KOPT-K1 (cell line): ENCODE measurements at regions not wholly inside any gene's neighbourhood (a gene's known extent, or its start where the extent isn't known, plus 50 kb on each side); places are given as distances from the start of the nearest gene placed in this dataset.
"Not testable (repeated sequence)": the region's sequence is repeated elsewhere in the genome, so short reads cannot be mapped to it uniquely, and the experiment has no call there.

Source experiments
- H3K27ac ChIP-seq: fragments of 200-600 bp; sonication (generic); 2 replicates; pipeline ENCODE4 v1.5.1; 2016; ENCODE audit warnings: antibody characterized with exemption, mild to moderate bottlenecking, low read depth, low read length; ENCODE audit not compliant: poor library complexity, severe bottlenecking
- H3K36me3 ChIP-seq: fragments of 200-600 bp; sonication (generic); 2 replicates; pipeline ENCODE4 v1.5.1; 2017; ENCODE audit warnings: antibody characterized with exemption, mild to moderate bottlenecking, low read length, moderate library complexity; ENCODE audit not compliant: insufficient read depth
- H3K9me3 ChIP-seq: fragments of 200-600 bp; sonication (generic); 2 replicates; pipeline ENCODE4 v1.5.1; 2017; ENCODE audit warnings: antibody characterized with exemption, low read length, mild to moderate bottlenecking; ENCODE audit not compliant: insufficient read depth, poor library complexity, severe bottlenecking

DNA sequence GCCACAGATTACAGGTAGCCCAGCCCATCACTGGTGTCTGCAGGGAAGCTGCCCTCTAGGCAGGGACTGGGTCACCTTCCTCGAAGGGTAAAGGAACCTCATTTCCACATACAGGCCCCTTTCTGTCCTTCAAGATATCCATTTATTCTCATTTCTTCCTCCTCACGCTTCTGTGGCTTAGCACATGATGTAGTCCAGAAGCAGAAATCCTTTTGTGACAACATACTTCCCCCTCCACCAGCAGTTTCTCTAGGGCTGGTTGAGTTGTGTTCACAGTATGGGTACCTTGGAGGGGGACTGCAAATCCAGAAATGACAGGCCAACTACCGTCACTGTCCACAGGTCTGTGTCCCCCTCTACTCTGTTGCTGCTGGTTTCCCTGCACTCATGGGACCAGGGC lies 364.9 kb downstream of the ANAPC1 start:
- H3K27ac ChIP-seq = no peak overlapping the region
- H3K36me3 ChIP-seq = no peaks in the 10 kb centered on the region
- no peaks in the 10 kb centered on the region for H3K9me3 ChIP-seq

- Histone ChIP-seq H3K27ac (no peak overlapping the region), H3K36me3 (no peaks in the 10 kb centered on the region), H3K9me3 (no peaks in the 10 kb centered on the region)
Measured at GRCh38 chr2:111522231-111522768, 361.7 kb downstream of the ANAPC1 start.

DNA sequence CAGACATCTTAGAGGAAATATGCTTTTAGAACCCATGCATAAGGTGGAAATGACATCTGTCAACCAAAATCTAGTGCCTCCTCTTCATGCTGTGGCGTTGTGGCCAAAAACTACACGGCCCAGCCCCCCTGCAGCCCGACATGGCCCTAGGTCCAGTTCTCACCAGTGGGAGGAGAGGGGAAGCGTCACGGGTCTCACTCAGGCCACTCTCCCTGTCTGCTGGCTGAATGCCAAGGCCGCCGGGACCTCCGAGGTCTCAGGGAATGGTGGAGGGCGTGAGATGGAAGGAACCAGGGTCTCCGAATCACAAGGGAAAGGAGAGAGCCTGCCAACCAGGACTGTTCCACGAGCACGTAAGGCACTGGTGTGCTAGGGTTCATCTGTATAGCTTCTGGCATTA lies 361.0 kb downstream of the ANAPC1 start:
- Histone ChIP-seq H3K9me3 (no peaks in the 10 kb centered on the region), H3K36me3 (no peaks in the 10 kb centered on the region), H3K27ac (no peak overlapping the region)

- H3K36me3 ChIP-seq, H3K9me3 ChIP-seq, H3K27ac ChIP-seq: not testable (repeated sequence)
Measured at GRCh38 chr2:111525026-111525425, 359.0 kb downstream of the ANAPC1 start.

- not testable (repeated sequence) for H3K36me3 ChIP-seq, H3K9me3 ChIP-seq, H3K27ac ChIP-seq
Measured at GRCh38 chr2:111526041-111526639, 357.9 kb downstream of the ANAPC1 start.

GRCh38 chr2:111527707-111528400 lies 356.1 kb downstream of the ANAPC1 start:
- H3K9me3 ChIP-seq, H3K36me3 ChIP-seq, H3K27ac ChIP-seq: not testable (repeated sequence)

GRCh38 chr2:111529022-111529421 lies 355.0 kb downstream of the ANAPC1 start:
- H3K36me3 ChIP-seq, H3K27ac ChIP-seq, H3K9me3 ChIP-seq: not testable (repeated sequence)

DNA sequence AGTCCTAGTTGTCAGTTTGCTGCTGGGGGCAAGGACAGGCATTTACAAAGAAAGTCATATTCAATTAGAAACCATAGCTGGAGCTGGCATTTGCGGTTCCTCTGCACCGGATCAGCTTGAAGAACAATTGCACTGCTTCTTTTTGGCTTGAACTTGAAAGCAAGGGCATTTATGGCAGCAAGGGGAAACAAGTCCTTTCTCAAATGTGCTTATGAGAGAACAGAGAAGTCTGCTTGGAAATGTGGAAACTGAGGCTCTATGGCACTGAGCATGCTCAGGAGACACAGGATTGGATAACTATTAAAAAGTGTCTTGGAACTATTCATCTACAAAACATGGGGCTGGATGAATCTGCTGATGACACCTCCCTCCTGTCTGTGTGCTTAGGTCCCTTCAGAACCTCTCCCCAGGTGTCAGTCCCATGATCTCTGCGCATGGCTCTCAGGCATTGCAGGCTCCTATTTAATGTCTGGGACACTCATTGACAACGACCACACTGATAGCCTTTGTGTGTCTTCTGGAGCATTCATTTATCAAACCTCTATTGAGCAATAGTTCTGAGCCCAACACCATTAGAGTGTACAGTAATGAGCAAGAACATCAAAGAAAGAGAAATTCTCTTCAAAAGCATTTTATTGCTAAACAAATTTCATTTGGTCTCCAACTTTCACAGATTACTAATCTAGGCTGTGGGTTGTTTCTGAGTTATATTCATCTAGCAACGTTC lies 353.6 kb downstream of the ANAPC1 start:
- H3K27ac ChIP-seq, H3K9me3 ChIP-seq, H3K36me3 ChIP-seq: not testable (repeated sequence)

GRCh38 chr2:111532682-111533556 lies 351.1 kb downstream of the ANAPC1 start:
- H3K9me3 ChIP-seq, H3K27ac ChIP-seq, H3K36me3 ChIP-seq: not testable (repeated sequence)

GRCh38 chr2:111533557-111534247 lies 350.3 kb downstream of the ANAPC1 start:
- not testable (repeated sequence) for H3K36me3 ChIP-seq, H3K9me3 ChIP-seq, H3K27ac ChIP-seq

DNA sequence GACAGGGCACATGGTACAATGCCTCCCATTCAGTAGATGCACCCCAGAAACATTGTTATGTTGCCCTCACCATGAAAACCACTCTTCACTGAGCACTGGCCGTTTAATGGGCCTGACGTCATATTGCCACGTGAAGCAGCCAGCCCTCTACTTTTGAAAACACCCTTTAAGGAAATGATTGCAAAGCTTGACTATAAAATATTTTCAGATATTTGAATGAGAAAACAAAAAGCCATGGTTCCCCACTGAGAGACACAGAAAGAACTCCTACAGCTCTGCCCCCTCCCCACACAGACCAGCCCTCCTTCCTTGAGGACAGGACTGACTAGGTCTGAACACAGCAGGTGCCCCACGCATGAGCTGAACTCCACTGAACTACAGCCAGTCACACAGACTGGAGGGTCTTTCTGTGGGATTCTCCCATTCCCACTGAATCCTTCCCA lies 349.1 kb downstream of the ANAPC1 start:
- no peak overlapping the region for H3K27ac ChIP-seq
- H3K36me3 ChIP-seq = no peaks in the 10 kb centered on the region
- no peaks in the 10 kb centered on the region for H3K9me3 ChIP-seq

GRCh38 chr2:111535404-111535803 lies 348.6 kb downstream of the ANAPC1 start:
- Histone ChIP-seq H3K27ac (no peak overlapping the region), H3K9me3 (no peaks in the 10 kb centered on the region), H3K36me3 (no peaks in the 10 kb centered on the region)

DNA sequence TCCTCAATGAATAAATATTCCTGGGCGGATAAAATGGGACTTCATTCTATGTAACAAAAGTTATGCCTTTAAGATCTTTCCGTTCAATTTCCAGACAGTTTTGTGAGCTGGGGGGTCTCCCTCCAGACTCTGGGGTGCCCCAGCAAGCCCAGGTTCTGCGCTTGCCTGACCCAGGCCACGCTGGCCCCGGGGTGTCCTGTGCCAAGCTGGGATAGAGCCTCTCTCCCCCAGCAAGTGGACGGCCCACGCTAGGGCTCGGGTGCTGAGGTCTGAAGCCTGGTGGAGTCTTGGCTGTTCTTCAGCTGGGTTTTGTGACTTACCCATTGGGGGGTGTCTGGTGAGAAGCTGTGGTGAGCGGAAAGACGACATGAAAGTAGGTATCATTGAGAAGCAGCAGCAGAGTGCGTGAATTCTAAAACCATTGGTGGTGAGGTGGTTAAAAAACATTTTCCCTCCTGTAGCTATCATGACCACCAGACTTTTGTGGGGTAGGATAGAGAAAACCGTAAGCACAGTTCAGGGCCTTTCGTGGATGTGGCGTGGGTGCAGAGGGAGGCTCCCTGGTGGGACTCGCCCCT lies 346.8 kb downstream of the ANAPC1 start:
- Histone ChIP-seq H3K27ac (no peak overlapping the region), H3K36me3 (no peaks in the 10 kb centered on the region), H3K9me3 (no peaks in the 10 kb centered on the region)

DNA sequence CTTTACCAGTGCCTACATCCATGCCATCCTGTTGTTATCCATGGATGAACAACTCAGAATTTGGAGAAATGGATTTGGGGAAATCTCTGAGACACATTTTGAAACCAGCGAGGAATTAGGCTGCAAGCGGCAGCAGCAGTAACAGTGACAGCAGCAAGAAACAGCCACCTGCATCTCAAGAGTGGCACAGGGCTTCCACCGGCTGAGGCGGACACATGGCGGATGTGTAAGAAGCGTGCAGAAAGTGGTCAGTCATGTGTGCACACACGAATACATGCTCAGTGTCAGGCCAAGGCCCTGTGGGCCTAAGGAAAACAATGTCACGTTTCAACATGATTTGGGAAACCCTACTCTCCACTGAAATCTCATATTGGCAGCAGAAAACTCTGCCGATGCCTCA lies 344.0 kb downstream of the ANAPC1 start:
- H3K9me3 ChIP-seq, H3K27ac ChIP-seq, H3K36me3 ChIP-seq: not testable (repeated sequence)
